AG09319 (cell line): ENCODE measurements at regions not wholly inside any gene's neighbourhood (a gene's known extent, or its start where the extent isn't known, plus 50 kb on each side); places are given as distances from the start of the nearest gene placed in this dataset.

Experiments used
- DNase-seq: peaks from one replicate; pipeline ENCODE4 v3.0.0-alpha.2; 2010; ENCODE audit warnings: low read depth; ENCODE audit errors: extremely low read depth
- TF ChIP-seq, protein P1 (sequence below): IDR thresholded peaks from 2 replicates; pipeline ENCODE4 v1.5.1; 2011; ENCODE audit warnings: low read depth, mild to moderate bottlenecking, inconsistent platforms, low read length, moderate library complexity

DNA sequence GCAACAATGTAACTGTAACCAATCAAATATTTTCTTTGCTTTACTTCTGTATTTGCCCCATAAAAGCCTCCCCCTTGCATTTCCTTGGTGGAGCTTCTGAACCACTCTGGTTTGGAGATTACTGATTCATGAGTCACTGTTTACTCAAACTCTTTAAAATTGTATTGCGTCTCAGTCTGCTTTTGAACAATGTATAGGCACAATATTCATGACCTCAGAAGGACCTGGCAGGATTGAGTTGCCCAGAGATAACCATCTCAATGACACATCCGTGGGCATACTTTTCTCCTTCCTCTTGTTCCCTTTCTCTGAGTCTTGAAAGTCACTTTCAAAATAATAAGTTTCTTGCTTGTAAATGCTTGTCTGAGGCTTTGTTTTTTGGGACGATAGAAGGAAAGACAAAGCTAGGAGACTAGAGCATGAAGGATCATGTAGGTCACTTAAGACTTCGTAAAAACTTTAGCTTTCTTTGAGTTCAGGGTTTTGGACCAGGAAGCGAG is 57.1 kb upstream of the POU1F1 start:
- TF ChIP-seq, protein P1, sequence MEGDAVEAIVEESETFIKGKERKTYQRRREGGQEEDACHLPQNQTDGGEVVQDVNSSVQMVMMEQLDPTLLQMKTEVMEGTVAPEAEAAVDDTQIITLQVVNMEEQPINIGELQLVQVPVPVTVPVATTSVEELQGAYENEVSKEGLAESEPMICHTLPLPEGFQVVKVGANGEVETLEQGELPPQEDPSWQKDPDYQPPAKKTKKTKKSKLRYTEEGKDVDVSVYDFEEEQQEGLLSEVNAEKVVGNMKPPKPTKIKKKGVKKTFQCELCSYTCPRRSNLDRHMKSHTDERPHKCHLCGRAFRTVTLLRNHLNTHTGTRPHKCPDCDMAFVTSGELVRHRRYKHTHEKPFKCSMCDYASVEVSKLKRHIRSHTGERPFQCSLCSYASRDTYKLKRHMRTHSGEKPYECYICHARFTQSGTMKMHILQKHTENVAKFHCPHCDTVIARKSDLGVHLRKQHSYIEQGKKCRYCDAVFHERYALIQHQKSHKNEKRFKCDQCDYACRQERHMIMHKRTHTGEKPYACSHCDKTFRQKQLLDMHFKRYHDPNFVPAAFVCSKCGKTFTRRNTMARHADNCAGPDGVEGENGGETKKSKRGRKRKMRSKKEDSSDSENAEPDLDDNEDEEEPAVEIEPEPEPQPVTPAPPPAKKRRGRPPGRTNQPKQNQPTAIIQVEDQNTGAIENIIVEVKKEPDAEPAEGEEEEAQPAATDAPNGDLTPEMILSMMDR: no peak
- DNase-seq: peak; percentile 25

DNA sequence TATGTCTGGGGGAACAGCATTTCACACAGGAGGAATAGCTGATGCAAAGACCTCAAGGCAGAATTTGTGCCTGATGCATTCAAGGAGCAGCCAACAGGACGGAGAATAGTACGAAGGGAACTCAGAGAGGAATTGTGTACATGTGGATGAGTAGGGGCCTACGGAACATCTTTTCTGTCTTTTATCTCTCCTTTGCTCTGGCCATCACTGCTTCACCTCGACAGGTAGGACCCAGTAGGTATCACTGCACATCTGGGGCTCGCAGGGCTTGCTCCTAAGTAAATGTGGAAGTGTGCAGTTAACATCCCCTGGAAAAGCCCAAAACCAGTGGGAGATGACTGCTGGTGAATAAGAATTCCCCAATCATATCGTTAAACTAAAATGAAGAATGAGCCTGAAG is 56.4 kb upstream of the POU1F1 start:
- TF ChIP-seq, protein P1: no peak
- no peak for DNase-seq

DNA sequence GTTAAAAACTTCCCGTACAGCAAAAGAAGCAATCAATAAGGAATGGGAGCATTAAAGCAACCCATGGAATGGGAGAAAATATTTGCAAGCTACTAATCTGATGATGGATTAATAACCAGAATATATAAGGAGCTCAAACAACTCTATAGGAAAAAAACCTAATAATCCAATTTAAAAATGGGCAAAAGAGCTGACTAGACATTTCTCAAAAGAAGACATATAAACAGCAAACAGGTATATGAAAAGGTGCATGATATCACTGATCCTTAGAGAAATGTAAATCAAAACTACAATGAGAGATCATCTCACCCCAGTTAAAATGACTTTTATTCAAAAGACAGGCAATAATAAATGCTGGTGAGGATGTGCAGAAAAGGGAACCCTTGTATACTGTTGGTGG is 52.7 kb upstream of the POU1F1 start:
- TF ChIP-seq, protein P1: no peak
- DNase-seq: no peak
